ENCODE measurements at regions not wholly inside any gene's neighbourhood (a gene's known extent, or its start where the extent isn't known, plus 50 kb on each side); places are given as distances from the start of the nearest gene placed in this dataset.

DNA sequence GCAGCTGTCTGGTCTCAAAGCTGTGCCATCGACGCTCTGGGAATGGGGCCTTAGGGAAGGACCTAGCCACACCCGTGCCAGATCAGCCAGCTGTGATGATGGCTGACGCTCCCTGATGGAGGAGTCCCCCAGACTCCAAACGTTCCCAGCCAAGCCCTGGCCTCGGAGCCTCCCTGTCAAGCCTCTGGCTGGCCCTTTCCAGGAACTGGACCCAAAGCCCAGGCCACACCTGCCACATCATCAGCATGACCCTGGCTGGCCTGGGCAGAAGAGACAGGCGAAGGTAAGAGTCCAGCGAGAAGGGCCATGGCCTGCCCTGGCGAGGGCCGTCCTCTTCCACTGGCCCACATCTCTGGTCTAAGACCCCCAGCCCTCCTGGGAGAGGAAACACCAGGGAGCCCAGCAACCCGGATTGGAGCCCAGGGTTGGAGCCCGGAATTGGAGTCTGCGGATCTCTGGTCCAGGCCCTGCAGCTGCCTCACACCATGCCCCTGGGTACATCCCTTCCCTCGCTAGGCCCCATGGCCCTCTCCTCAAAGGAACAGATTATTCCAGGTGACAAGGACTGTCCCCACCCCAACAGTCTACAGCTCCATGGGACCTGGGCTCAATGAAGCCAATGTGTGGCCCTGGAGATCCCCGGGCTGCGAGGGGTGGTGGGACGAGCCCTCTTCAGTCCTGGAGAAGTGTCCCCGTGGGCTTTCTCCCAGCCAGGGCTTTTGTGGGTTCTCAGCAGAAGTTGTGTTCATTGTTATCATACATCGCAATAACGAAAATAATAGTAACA is 105.1 kb upstream of the TNRC6C start:
- H3K27ac ChIP-seq: no peak overlapping the region
- TF ChIP-seq, protein P1, sequence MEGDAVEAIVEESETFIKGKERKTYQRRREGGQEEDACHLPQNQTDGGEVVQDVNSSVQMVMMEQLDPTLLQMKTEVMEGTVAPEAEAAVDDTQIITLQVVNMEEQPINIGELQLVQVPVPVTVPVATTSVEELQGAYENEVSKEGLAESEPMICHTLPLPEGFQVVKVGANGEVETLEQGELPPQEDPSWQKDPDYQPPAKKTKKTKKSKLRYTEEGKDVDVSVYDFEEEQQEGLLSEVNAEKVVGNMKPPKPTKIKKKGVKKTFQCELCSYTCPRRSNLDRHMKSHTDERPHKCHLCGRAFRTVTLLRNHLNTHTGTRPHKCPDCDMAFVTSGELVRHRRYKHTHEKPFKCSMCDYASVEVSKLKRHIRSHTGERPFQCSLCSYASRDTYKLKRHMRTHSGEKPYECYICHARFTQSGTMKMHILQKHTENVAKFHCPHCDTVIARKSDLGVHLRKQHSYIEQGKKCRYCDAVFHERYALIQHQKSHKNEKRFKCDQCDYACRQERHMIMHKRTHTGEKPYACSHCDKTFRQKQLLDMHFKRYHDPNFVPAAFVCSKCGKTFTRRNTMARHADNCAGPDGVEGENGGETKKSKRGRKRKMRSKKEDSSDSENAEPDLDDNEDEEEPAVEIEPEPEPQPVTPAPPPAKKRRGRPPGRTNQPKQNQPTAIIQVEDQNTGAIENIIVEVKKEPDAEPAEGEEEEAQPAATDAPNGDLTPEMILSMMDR (conservative IDR thresholded peaks at IDR 0.05): no peak

DNA sequence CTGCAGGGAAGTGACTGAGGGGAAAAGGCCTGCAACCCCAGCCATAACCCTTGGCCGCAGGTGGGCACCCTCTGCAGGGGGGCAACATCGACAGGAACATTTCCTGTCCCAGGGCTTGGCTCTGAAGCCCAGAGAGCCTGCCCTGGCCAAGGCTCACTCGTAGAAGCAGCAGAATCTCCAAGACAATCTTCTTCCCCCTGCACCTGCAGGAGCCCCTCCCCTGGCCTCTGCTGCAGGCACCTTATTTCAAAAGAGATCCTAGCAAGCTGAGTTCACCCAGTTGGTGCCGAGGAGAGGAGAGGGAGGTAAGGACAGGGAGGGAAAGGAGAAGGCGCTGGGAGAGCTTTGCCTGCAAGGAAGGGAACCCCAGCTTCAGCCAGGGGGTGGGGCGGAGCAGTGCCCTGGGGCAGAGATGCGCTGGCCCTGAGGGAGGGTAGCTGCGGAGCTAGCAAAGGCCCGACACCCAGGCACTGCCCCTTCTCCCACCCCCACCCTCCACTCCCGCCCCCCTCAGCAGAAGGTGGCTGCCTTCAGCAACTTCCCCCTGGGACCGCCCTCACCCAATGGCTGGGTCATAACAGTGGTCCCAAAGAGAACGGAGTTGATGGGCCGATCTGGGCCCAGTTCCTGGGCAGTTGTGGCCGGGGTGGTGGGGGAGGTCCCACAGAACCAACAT is 104.3 kb upstream of the TNRC6C start:
- TF ChIP-seq, protein P1 (conservative IDR thresholded peaks at IDR 0.05): no peak
- no peak overlapping the region for H3K27ac ChIP-seq

DNA sequence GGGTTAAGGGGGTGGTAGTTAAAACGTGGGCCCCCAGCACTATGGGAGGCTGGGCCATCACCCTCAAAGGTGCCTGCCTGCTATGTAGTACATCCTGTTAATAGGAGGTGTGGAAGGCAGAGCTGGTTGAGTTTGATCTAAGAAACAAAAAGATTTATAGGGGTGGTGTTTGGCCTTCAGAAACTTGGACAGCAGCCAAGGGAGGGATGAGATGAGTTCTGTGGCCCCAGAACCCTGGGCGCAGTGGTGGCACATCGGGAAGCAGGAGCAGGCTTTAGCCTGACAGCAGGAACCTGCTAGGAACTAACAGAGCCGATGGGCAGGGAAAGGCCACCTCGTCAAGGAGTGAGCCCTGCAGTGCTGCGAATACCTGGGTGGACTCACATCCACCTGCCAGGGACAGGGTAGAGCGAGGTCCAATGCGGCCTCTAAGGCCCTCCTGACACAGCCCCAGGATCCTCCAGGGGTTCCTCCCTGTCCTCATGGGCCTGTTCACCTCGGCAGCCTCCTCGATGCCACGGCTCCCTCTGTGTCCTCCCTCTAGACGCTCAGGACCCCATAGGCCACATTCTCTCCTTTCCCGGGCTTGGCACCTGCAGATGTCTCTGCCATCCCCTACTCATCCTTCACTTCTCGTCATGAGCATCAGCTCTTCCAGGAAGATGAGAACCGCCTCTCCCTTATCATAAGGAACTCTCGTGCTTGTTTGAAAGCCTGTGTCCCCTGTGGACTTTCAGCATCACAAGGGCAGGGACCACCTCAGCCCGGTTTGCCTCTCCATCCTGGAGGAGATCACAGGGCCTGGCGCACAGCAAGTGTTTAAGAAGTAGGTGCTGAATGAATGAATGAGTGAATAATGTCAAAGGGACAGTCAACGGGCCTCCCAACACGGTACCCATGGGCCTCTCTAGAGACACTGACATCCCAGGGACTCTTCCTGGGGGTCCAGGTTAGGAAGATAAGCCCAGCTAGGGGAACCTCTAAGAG is 103.5 kb upstream of the TNRC6C start:
- H3K27ac ChIP-seq: no peak overlapping the region
- TF ChIP-seq, protein P1 (conservative IDR thresholded peaks at IDR 0.05): no peak

DNA sequence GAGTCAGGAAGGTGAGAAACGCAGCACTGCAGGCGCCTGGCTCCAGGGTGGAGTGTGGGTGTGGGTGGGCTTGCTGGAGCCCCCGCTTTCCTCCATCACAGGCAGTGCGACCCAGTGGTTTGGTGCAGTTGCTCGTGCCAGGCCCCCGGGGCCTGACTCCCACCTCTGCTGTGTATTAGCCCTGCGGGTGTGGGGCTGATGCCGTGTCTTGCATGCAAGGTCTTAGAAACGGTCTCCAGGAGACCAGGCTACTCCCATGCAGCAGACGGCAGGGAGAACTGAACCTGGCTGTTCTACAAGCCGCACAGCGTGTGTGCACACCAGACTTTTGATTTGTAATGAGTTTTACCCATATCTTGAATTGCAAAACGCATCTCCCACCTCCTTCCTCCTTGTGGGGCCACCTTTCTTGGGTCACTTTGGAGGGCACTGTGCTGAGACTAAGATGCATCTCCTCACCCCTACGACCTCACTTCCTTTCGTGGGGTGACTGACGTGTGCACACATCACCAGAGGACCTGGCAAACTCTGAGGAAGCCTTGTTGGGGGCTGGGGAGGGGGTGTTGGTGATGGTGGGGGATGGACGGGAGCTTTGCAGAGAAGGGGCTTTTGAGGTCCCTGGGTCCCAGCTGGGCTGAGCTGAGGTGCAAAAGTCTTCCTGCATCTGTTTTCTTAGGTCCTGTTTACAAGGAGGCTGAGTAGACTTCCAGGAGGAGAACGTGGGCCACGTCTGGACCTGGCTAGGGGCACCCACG is 101.8 kb upstream of the TNRC6C start:
- TF ChIP-seq, protein P1 (conservative IDR thresholded peaks at IDR 0.05): no peak

DNA sequence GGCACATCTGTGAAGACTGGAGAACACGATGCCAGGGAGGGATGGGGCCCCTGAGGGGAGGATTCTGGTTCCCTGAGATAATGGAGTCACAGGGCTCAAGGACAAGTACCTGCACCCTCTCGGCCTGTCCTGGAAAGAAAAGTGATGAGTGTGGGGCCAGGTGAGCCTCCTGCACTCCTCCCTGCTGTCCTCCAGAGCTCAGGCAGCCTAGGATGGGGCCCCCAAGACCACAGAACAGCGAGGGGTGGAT is 101.3 kb upstream of the TNRC6C start:
- no peak overlapping the region for H3K27ac ChIP-seq
- TF ChIP-seq, protein P1 (conservative IDR thresholded peaks at IDR 0.05): no peak

More for the DNA sequence above, 101.8 kb upstream of the TNRC6C start:
- H3K27ac ChIP-seq: no peak overlapping the region

DNA sequence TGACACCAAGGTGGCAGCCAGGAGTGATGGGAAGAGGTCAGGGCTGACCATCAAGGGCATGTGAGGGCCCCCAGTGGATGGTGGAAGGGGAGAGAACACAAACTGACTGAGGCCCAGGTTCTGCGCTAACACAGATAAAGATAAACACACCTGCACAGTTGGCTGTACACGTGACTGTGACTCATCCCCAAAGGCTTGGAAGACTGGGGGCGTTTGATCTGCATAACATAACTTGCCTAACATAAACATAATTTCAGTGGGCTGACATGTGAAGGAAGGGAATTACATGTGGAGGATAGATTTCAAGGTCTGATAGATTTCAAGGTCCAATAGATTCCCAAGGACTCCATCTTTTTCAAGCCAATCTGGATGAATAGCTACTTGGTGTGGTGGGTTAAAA is 100.9 kb upstream of the TNRC6C start:
- no peak overlapping the region for H3K27ac ChIP-seq
- TF ChIP-seq, protein P1 (conservative IDR thresholded peaks at IDR 0.05): no peak

Measured in VCaP (cell line).